SK-N-MC (cell line): ENCODE measurements at regions not wholly inside any gene's neighbourhood (a gene's known extent, or its start where the extent isn't known, plus 50 kb on each side); places are given as distances from the start of the nearest gene placed in this dataset.
"Not testable (repeated sequence)": the region's sequence is repeated elsewhere in the genome, so short reads cannot be mapped to it uniquely, and the experiment has no call there.

Experiments used
- EZH2 ChIP-seq: fragments of 200-600 bp; sonication (generic); IDR thresholded peaks from one replicate; pipeline ENCODE4 v1.6.1; 2017; ENCODE audit warnings: antibody characterized with exemption
- FOXP2 ChIP-seq: optimal IDR thresholded peaks from 2 replicates; pipeline ENCODE3; 2011; ENCODE audit warnings: mild to moderate bottlenecking, moderate library complexity; ENCODE audit not compliant: insufficient read depth; ENCODE audit errors: extremely low read length, control extremely low read depth
- POLR2AphosphoS5 ChIP-seq: IDR thresholded peaks from 2 replicates; pipeline ENCODE4 v1.6.1; 2012; ENCODE audit warnings: mild to moderate bottlenecking, low read depth, low read length, borderline replicate concordance

GRCh38 chr18:34330907-34331306 lies 106.2 kb upstream of the NOL4 start:
- not testable (repeated sequence) for TF ChIP-seq POLR2AphosphoS5, EZH2, FOXP2
